Spleen (tissue), 11 donors: ENCODE measurements at regions not wholly inside any gene's neighbourhood (a gene's known extent, or its start where the extent isn't known, plus 50 kb on each side); places are given as distances from the start of the nearest gene placed in this dataset.
"Not testable (repeated sequence)": the region's sequence is repeated elsewhere in the genome, so short reads cannot be mapped to it uniquely, and the experiment has no call there.

Experiments
- DNase-seq: peaks from one replicate; pipeline ENCODE4 v3.0.0-alpha.2; 2020
- H3K27ac ChIP-seq, 8 donors: fragments of 200-600 bp; sonication (generic) in 7 of 8; 1 replicate in 4 of 8; 2 replicates in 4 of 8; pipeline versions ENCODE4 v1.5.0 to v1.8.0; 2016 to 2021; ENCODE audit warnings: inconsistent platforms in 4 of 8, mild to moderate bottlenecking in 4 of 8, moderate library complexity in 1 of 8
- H3K27me3 ChIP-seq, 7 donors: fragments of 200-600 bp; sonication (generic) in 6 of 7; replicated peaks in 1 of 7; 1 replicate in 4 of 7; 2 replicates in 3 of 7; pipeline versions ENCODE4 v1.5.0 to v1.8.0; 2016 to 2021; ENCODE audit warnings: inconsistent platforms in 3 of 7, mild to moderate bottlenecking in 1 of 7
- H3K36me3 ChIP-seq, 6 donors: fragments of 200-600 bp; sonication (generic) in 5 of 6; 1 replicate in 4 of 6; 2 replicates in 2 of 6; pipeline versions ENCODE4 v1.5.0 to v1.8.0; 2016 to 2021; ENCODE audit warnings: inconsistent platforms in 2 of 6
- H3K4me1 ChIP-seq, 6 donors: fragments of 200-600 bp; sonication (generic) in 5 of 6; 1 replicate in 3 of 6; 2 replicates in 3 of 6; pipeline versions ENCODE4 v1.5.0 to v1.8.0; 2016 to 2021; ENCODE audit warnings: inconsistent platforms in 3 of 6
- H3K4me3 ChIP-seq, 8 donors: fragments of 200-600 bp; sonication (generic) in 7 of 8; 1 replicate in 4 of 8; 2 replicates in 4 of 8; pipeline versions ENCODE4 v1.5.0 to v1.8.0; 2016 to 2021; ENCODE audit warnings: inconsistent platforms in 4 of 8, mild to moderate bottlenecking in 4 of 8, moderate library complexity in 2 of 8
- H3K9me3 ChIP-seq, 8 donors: fragments of 200-600 bp; sonication (generic) in 7 of 8; 1 replicate in 4 of 8; 2 replicates in 4 of 8; pipeline versions ENCODE4 v1.5.0 to v1.8.0; 2016 to 2021; ENCODE audit warnings: inconsistent platforms in 4 of 8
- CTCF ChIP-seq, 11 experiments: fragments of 200-600 bp in 7 of 11; fragments of 450-650 bp in 4 of 11; sonication (generic) in 4 of 11; IDR thresholded peaks in 8 of 11; conservative IDR thresholded peaks in 3 of 11; 1 replicate in 7 of 11; 2 replicates in 4 of 11; pipeline versions ENCODE4 v1.4.0 to v1.8.0; 2016 to 2021; ENCODE audit warnings: antibody characterized with exemption in 11 of 11, inconsistent platforms in 4 of 11, mild to moderate bottlenecking in 1 of 11
- POLR2A ChIP-seq, 3 donors: fragments of 450-650 bp; IDR thresholded peaks; one replicate each; pipeline ENCODE4 v1.5.1; 2017; ENCODE audit warnings: antibody characterized with exemption in 3 of 3, mild to moderate bottlenecking in 1 of 3
- POLR2AphosphoS5 ChIP-seq, 3 donors: sonication (generic); formaldehyde crosslinking; IDR thresholded peaks; one replicate each; pipeline ENCODE4 v1.5.1; 2017; ENCODE audit warnings: antibody characterized with exemption in 3 of 3
- WGBS, 5 donors: extraction: QIAGEN DNeasy Blood & Tissue Kit in 3 of 5; methylation state at CpG; one replicate each; pipeline versions ENCODE4 v1.1.5 to v1.1.7; 2013 to 2018; 5-methylcytosine and 5-hydroxymethylcytosine counted together
- intact Hi-C: fragments of 100-400 bp; cut with DNase I; formaldehyde crosslinking; loops from one replicate; pipeline ENCODE4 v1.15.0; 2023; ENCODE audit warnings: low total_unique reads
- donor health status: healthy with polysubstance abuse.
- donor health status: DM: no; HTN: no; CAD: no; lungs with moderate emphysema.
- donor health status: DM: no; HTN: no; CAD: no.
- donor health status: Bipolar disorder and iron deficiency.
- donor health status: healthy.
- donor health status: DM: no; HTN: no; CAD: no.
- donor health status: DM: yes; HTN: yes; CAD: no.

DNA sequence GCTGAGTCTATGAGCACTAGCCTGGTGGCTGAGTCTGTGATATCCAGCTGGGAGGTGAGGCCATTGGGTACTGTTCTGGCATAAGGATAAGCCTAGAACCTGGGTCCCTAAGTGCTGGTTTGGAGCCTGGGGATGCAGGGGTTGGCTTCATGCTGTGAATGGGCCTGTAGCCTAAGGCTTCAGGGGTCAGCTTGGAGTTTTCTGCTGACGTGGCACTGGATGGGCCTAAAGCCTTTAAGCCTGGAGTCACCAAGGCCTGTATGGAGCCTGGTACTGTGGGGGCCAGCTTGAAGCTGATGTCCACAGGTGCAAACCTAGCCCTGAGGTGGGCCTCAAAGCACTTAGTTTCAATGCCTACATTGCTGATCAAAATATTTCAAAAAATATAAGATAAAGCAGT is 979.6 kb upstream of the POU3F4 start:
- no peak overlapping the region for H3K4me3 ChIP-seq
- no peaks in the 10 kb centered on the region for H3K36me3 ChIP-seq
- H3K27me3 ChIP-seq, result no peaks in the 10 kb centered on the region
- WGBS, 5 donors, result 40 to 100% (median 62%) methylated on average over 1 of the region's 1 CpG; no CpG with 5 or more reads in 1 of the 5 donors
- DNase-seq, result peak; percentile 41
- intact Hi-C loops, result no loop called here
- H3K9me3 ChIP-seq, result no peaks in the 10 kb centered on the region
- H3K4me1 ChIP-seq, result no peaks in the 10 kb centered on the region
- H3K27ac ChIP-seq, result no peak overlapping the region
- no peak for TF ChIP-seq POLR2AphosphoS5 (IDR thresholded peaks at IDR 0.05)
- TF ChIP-seq CTCF (IDR thresholded peaks at IDR 0.05 in 8 of 11, conservative IDR thresholded peaks at IDR 0.05 in 3 of 11), result no peak
- no peak for TF ChIP-seq POLR2A (IDR thresholded peaks at IDR 0.05)

GRCh38 chrX:82534086-82534597 is 973.9 kb upstream of the POU3F4 start:
- no peak overlapping the region for H3K4me3 ChIP-seq
- TF ChIP-seq POLR2A (IDR thresholded peaks at IDR 0.05) (no peak), CTCF (IDR thresholded peaks at IDR 0.05 in 8 of 11, conservative IDR thresholded peaks at IDR 0.05 in 3 of 11) (no peak), POLR2AphosphoS5 (IDR thresholded peaks at IDR 0.05) (no peak)
- no peak overlapping the region for H3K27ac ChIP-seq
- no peak for DNase-seq
- H3K9me3 ChIP-seq, result peaks cover 0 to 9% (median 0%) of the 10 kb centered on the region in 8 donors
- no peaks in the 10 kb centered on the region for H3K4me1 ChIP-seq
- H3K36me3 ChIP-seq, result no peaks in the 10 kb centered on the region
- WGBS, 5 donors, result 49 to 71% (median 65%) methylated on average over 4 of the region's 4 CpGs
- intact Hi-C loops, result no loop called here
- no peaks in the 10 kb centered on the region for H3K27me3 ChIP-seq

DNA sequence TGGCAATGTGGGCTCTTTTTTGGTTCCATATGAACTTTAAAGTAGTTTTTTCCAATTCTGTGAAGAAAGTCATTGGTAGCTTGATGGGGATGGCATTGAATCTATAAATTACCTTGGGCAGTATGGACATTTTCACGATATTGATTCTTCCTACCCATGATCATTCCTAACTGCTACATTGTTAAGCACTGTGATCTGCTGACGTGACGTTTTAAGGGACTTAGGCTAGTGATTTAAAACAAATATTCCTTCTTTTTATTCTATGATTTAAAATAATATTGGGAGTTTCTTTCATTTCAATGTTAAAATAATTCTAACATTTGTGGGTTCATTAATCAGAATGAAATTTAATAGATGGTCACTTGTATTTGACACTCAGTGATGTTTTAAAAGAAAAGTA is 970.9 kb upstream of the POU3F4 start:
- H3K4me3 ChIP-seq, H3K27ac ChIP-seq, H3K27me3 ChIP-seq, H3K4me1 ChIP-seq, DNase-seq, intact Hi-C loops, H3K36me3 ChIP-seq: not testable (repeated sequence)
- H3K9me3 ChIP-seq, result peaks cover 0 to 11% (median 0%) of the 10 kb centered on the region in 8 donors
- 73 to 89% (median 81%) methylated on average over 3 of the region's 3 CpGs for WGBS, 5 donors

DNA sequence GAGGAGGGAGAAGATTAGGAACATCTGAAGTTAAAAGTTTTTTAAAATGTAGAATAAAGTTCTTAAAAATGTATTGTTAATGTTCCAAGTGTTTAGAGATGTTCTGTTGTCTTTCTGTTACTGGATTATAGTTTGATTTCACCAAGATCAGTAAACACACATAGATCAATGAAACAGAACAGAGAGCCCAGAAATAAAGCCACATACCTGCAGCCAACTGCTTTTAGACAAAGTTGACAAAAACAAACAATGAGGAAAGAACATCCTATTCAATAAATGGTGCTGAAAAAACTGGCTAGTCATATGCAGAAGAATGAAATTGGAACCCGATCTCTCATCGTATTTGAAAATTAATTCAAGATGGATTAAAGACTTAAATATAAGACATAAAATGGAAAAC is 966.3 kb upstream of the POU3F4 start:
- WGBS, 5 donors, result 86 to 100% (median 97%) methylated on average over 2 of the region's 2 CpGs
- Histone ChIP-seq H3K36me3 (no peaks in the 10 kb centered on the region), H3K27ac (no peak overlapping the region), H3K4me3 (no peak overlapping the region), H3K9me3 (peaks cover 0 to 11% (median 0%) of the 10 kb centered on the region in 8 donors), H3K4me1 (no peaks in the 10 kb centered on the region), H3K27me3 (no peaks in the 10 kb centered on the region)
- TF ChIP-seq POLR2A (IDR thresholded peaks at IDR 0.05) (no peak), CTCF (IDR thresholded peaks at IDR 0.05 in 8 of 11, conservative IDR thresholded peaks at IDR 0.05 in 3 of 11) (no peak), POLR2AphosphoS5 (IDR thresholded peaks at IDR 0.05) (no peak)
- intact Hi-C loops, result no loop called here
- DNase-seq, result no peak

DNA sequence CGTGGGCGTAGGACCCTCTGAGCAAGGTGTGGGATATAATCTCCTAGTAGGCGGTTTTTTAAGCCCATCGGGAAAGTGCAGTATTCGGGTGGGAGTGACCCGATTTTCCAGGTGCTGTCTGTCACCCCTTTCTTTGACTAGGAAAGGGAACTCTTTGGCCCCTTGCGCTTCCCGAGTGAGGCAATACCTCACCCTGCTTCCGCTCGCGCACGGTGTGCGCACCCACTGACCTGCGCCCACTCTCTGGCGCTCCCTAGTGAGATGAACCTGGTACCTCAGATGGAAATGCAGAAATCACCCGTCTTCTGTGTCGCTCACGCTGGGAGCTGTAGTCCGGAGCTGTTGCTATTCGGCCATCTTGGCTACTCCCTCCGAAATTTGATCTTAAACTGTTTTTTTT is 955.9 kb upstream of the POU3F4 start:
- 75 to 94% (median 89%) methylated on average over 12 to 21 of the region's 21 CpGs for WGBS, 5 donors
- intact Hi-C loops, result not testable (repeated sequence)

More for the DNA sequence above, 955.9 kb upstream of the POU3F4 start:
- H3K9me3 ChIP-seq, H3K27me3 ChIP-seq, H3K4me1 ChIP-seq, H3K27ac ChIP-seq, H3K4me3 ChIP-seq, H3K36me3 ChIP-seq, DNase-seq: not testable (repeated sequence)
